ENCODE measurements at regions not wholly inside any gene's neighbourhood (a gene's known extent, or its start where the extent isn't known, plus 50 kb on each side); places are given as distances from the start of the nearest gene placed in this dataset.

- H3K36me3 ChIP-seq (ENCODE audit: control insufficient read depth, insufficient read depth, low read length), result no peaks in the 10 kb centered on the region
- H3K9me3 ChIP-seq (ENCODE audit: control insufficient read depth, low read depth, low read length), result no peaks in the 10 kb centered on the region
- no peaks in the 10 kb centered on the region for H3K27me3 ChIP-seq (ENCODE audit: control insufficient read depth, insufficient read depth, low read length)
- no peak for DNase-seq
- H3K4me3 ChIP-seq (ENCODE audit: low read length), result no peak overlapping the region
- no peak overlapping the region for H3K27ac ChIP-seq (ENCODE audit: low read length)
- H3K4me1 ChIP-seq (ENCODE audit: control insufficient read depth, insufficient read depth, low read length), result no peaks in the 10 kb centered on the region
These were observed 196.8 kb downstream of the CBLN1 start for GRCh38 chr16:49084628-49085390.

GRCh38 chr16:49081554-49081953, 200.1 kb downstream of the CBLN1 start:
- Histone ChIP-seq H3K9me3 (ENCODE audit: control insufficient read depth, low read depth, low read length) (no peaks in the 10 kb centered on the region), H3K27ac (ENCODE audit: low read length) (no peak overlapping the region), H3K4me1 (ENCODE audit: control insufficient read depth, insufficient read depth, low read length) (no peaks in the 10 kb centered on the region), H3K4me3 (ENCODE audit: low read length) (no peak overlapping the region), H3K27me3 (ENCODE audit: control insufficient read depth, insufficient read depth, low read length) (no peaks in the 10 kb centered on the region), H3K36me3 (ENCODE audit: control insufficient read depth, insufficient read depth, low read length) (no peaks in the 10 kb centered on the region)
- DNase-seq, result no peak
- WGBS (ENCODE audit: insufficient coverage, low lambda C conversion rate), result no CpG with 5 or more reads among the region's 3 CpGs

GRCh38 chr16:49081086-49081485, 200.6 kb downstream of the CBLN1 start:
- Histone ChIP-seq H3K36me3 (ENCODE audit: control insufficient read depth, insufficient read depth, low read length) (no peaks in the 10 kb centered on the region), H3K9me3 (ENCODE audit: control insufficient read depth, low read depth, low read length) (no peaks in the 10 kb centered on the region)
- no CpG with 5 or more reads among the region's 11 CpGs for WGBS (ENCODE audit: insufficient coverage, low lambda C conversion rate)

GRCh38 chr16:49078571-49078970, 203.1 kb downstream of the CBLN1 start:
- no peak overlapping the region for H3K4me3 ChIP-seq (ENCODE audit: low read length)
- H3K36me3 ChIP-seq (ENCODE audit: control insufficient read depth, insufficient read depth, low read length), result no peaks in the 10 kb centered on the region
- H3K4me1 ChIP-seq (ENCODE audit: control insufficient read depth, insufficient read depth, low read length), result no peaks in the 10 kb centered on the region
- no peaks in the 10 kb centered on the region for H3K9me3 ChIP-seq (ENCODE audit: control insufficient read depth, low read depth, low read length)
- no peak overlapping the region for H3K27ac ChIP-seq (ENCODE audit: low read length)
- no peak for DNase-seq
- WGBS (ENCODE audit: insufficient coverage, low lambda C conversion rate), result 90% methylated on average over 2 of the region's 7 CpGs
- H3K27me3 ChIP-seq (ENCODE audit: control insufficient read depth, insufficient read depth, low read length), result no peaks in the 10 kb centered on the region

More at GRCh38 chr16:49081086-49081485, 200.6 kb downstream of the CBLN1 start:
- H3K27me3 ChIP-seq (ENCODE audit: control insufficient read depth, insufficient read depth, low read length), result no peaks in the 10 kb centered on the region
- no peak for DNase-seq
- no peak overlapping the region for H3K4me3 ChIP-seq (ENCODE audit: low read length)
- no peak overlapping the region for H3K27ac ChIP-seq (ENCODE audit: low read length)
- no peaks in the 10 kb centered on the region for H3K4me1 ChIP-seq (ENCODE audit: control insufficient read depth, insufficient read depth, low read length)

GRCh38 chr16:49078104-49078503, 203.5 kb downstream of the CBLN1 start:
- no peaks in the 10 kb centered on the region for H3K36me3 ChIP-seq (ENCODE audit: control insufficient read depth, insufficient read depth, low read length)
- no CpG with 5 or more reads among the region's 1 CpG for WGBS (ENCODE audit: insufficient coverage, low lambda C conversion rate)
- no peak for DNase-seq
- no peaks in the 10 kb centered on the region for H3K9me3 ChIP-seq (ENCODE audit: control insufficient read depth, low read depth, low read length)
- H3K4me1 ChIP-seq (ENCODE audit: control insufficient read depth, insufficient read depth, low read length), result no peaks in the 10 kb centered on the region
- no peak overlapping the region for H3K27ac ChIP-seq (ENCODE audit: low read length)
- H3K27me3 ChIP-seq (ENCODE audit: control insufficient read depth, insufficient read depth, low read length), result no peaks in the 10 kb centered on the region
- H3K4me3 ChIP-seq (ENCODE audit: low read length), result no peak overlapping the region

- H3K9me3 ChIP-seq (ENCODE audit: control insufficient read depth, low read depth, low read length), result no peaks in the 10 kb centered on the region
- no peak overlapping the region for H3K27ac ChIP-seq (ENCODE audit: low read length)
- WGBS (ENCODE audit: insufficient coverage, low lambda C conversion rate), result 100% methylated on average over 2 of the region's 3 CpGs
- DNase-seq, result no peak
- H3K4me3 ChIP-seq (ENCODE audit: low read length), result no peak overlapping the region
- no peaks in the 10 kb centered on the region for H3K36me3 ChIP-seq (ENCODE audit: control insufficient read depth, insufficient read depth, low read length)
- no peaks in the 10 kb centered on the region for H3K27me3 ChIP-seq (ENCODE audit: control insufficient read depth, insufficient read depth, low read length)
- H3K4me1 ChIP-seq (ENCODE audit: control insufficient read depth, insufficient read depth, low read length), result no peaks in the 10 kb centered on the region
These were observed 205.9 kb downstream of the CBLN1 start for GRCh38 chr16:49075709-49076108.

- Histone ChIP-seq H3K4me1 (ENCODE audit: control insufficient read depth, insufficient read depth, low read length) (no peaks in the 10 kb centered on the region), H3K27me3 (ENCODE audit: control insufficient read depth, insufficient read depth, low read length) (no peaks in the 10 kb centered on the region), H3K4me3 (ENCODE audit: low read length) (no peak overlapping the region), H3K27ac (ENCODE audit: low read length) (no peak overlapping the region), H3K36me3 (ENCODE audit: control insufficient read depth, insufficient read depth, low read length) (no peaks in the 10 kb centered on the region), H3K9me3 (ENCODE audit: control insufficient read depth, low read depth, low read length) (no peaks in the 10 kb centered on the region)
- 40% methylated on average over 1 of the region's 5 CpGs for WGBS (ENCODE audit: insufficient coverage, low lambda C conversion rate)
- DNase-seq, result no peak
These were observed 213.4 kb downstream of the CBLN1 start for GRCh38 chr16:49068224-49068623.

GRCh38 chr16:49067776-49068175, 213.9 kb downstream of the CBLN1 start:
- no peak overlapping the region for H3K4me3 ChIP-seq (ENCODE audit: low read length)
- no CpG with 5 or more reads among the region's 4 CpGs for WGBS (ENCODE audit: insufficient coverage, low lambda C conversion rate)
- H3K36me3 ChIP-seq (ENCODE audit: control insufficient read depth, insufficient read depth, low read length), result no peaks in the 10 kb centered on the region
- no peak for DNase-seq
- H3K9me3 ChIP-seq (ENCODE audit: control insufficient read depth, low read depth, low read length), result no peaks in the 10 kb centered on the region
- no peaks in the 10 kb centered on the region for H3K4me1 ChIP-seq (ENCODE audit: control insufficient read depth, insufficient read depth, low read length)
- no peak overlapping the region for H3K27ac ChIP-seq (ENCODE audit: low read length)
- H3K27me3 ChIP-seq (ENCODE audit: control insufficient read depth, insufficient read depth, low read length), result peaks cover 2% of the 10 kb centered on the region

- Histone ChIP-seq H3K4me3 (ENCODE audit: low read length) (no peak overlapping the region), H3K36me3 (ENCODE audit: control insufficient read depth, insufficient read depth, low read length) (no peaks in the 10 kb centered on the region), H3K27me3 (ENCODE audit: control insufficient read depth, insufficient read depth, low read length) (peaks cover 5% of the 10 kb centered on the region), H3K27ac (ENCODE audit: low read length) (no peak overlapping the region), H3K4me1 (ENCODE audit: control insufficient read depth, insufficient read depth, low read length) (no peaks in the 10 kb centered on the region), H3K9me3 (ENCODE audit: control insufficient read depth, low read depth, low read length) (no peaks in the 10 kb centered on the region)
- DNase-seq, result no peak
- no CpG with 5 or more reads among the region's 3 CpGs for WGBS (ENCODE audit: insufficient coverage, low lambda C conversion rate)
These were observed 220.4 kb downstream of the CBLN1 start for GRCh38 chr16:49061137-49061714.

GRCh38 chr16:49060728-49061127, 220.9 kb downstream of the CBLN1 start:
- H3K4me1 ChIP-seq (ENCODE audit: control insufficient read depth, insufficient read depth, low read length), result no peaks in the 10 kb centered on the region
- peaks cover 5% of the 10 kb centered on the region for H3K27me3 ChIP-seq (ENCODE audit: control insufficient read depth, insufficient read depth, low read length)
- H3K9me3 ChIP-seq (ENCODE audit: control insufficient read depth, low read depth, low read length), result no peaks in the 10 kb centered on the region
- WGBS (ENCODE audit: insufficient coverage, low lambda C conversion rate), result no CpG with 5 or more reads among the region's 2 CpGs
- no peak overlapping the region for H3K27ac ChIP-seq (ENCODE audit: low read length)
- H3K4me3 ChIP-seq (ENCODE audit: low read length), result no peak overlapping the region
- no peak for DNase-seq
- H3K36me3 ChIP-seq (ENCODE audit: control insufficient read depth, insufficient read depth, low read length), result no peaks in the 10 kb centered on the region

GRCh38 chr16:49058382-49058781, 223.3 kb downstream of the CBLN1 start:
- Histone ChIP-seq H3K4me1 (ENCODE audit: control insufficient read depth, insufficient read depth, low read length) (no peaks in the 10 kb centered on the region), H3K9me3 (ENCODE audit: control insufficient read depth, low read depth, low read length) (no peaks in the 10 kb centered on the region), H3K36me3 (ENCODE audit: control insufficient read depth, insufficient read depth, low read length) (no peaks in the 10 kb centered on the region), H3K27ac (ENCODE audit: low read length) (no peak overlapping the region), H3K27me3 (ENCODE audit: control insufficient read depth, insufficient read depth, low read length) (peaks cover 5% of the 10 kb centered on the region), H3K4me3 (ENCODE audit: low read length) (no peak overlapping the region)
- WGBS (ENCODE audit: insufficient coverage, low lambda C conversion rate), result no CpG with 5 or more reads among the region's 2 CpGs
- no peak for DNase-seq

All from large intestine (tissue), 3 donors.